WERI-Rb-1 (cell line): ENCODE measurements at regions not wholly inside any gene's neighbourhood (a gene's known extent, or its start where the extent isn't known, plus 50 kb on each side); places are given as distances from the start of the nearest gene placed in this dataset.

Source experiments
- DNase-seq: peaks from one replicate; pipeline ENCODE4 v3.0.0-alpha.2; 2020
- H3K27ac ChIP-seq: fragments of 250-450 bp; sonication (Bioruptor Pico); 2 replicates; pipeline ENCODE4 v1.5.1; 2020; ENCODE audit warnings: mild to moderate bottlenecking, moderate library complexity
- H3K27me3 ChIP-seq: fragments of 250-450 bp; sonication (Bioruptor Pico); 2 replicates; pipeline ENCODE4 v1.5.1; 2021; ENCODE audit warnings: mild to moderate bottlenecking, low read depth, moderate library complexity; ENCODE audit not compliant: insufficient read depth, severe bottlenecking
- H3K36me3 ChIP-seq: fragments of 250-450 bp; sonication (Bioruptor Pico); 2 replicates; pipeline ENCODE4 v1.5.1; 2020; ENCODE audit warnings: mild to moderate bottlenecking, moderate library complexity
- H3K4me3 ChIP-seq: 2 replicates; pipeline ENCODE4 v1.5.1; 2011; ENCODE audit warnings: low read depth, mild to moderate bottlenecking, control low read depth, low read length
- H3K9me3 ChIP-seq: fragments of 250-450 bp; sonication (Bioruptor Pico); 2 replicates; pipeline ENCODE4 v1.5.1; 2021; ENCODE audit warnings: mild to moderate bottlenecking, moderate library complexity; ENCODE audit not compliant: severe bottlenecking
- CTCF ChIP-seq: IDR thresholded peaks from 2 replicates; pipeline ENCODE4 v1.5.1; 2011; ENCODE audit warnings: low read depth, mild to moderate bottlenecking, control low read depth, inconsistent platforms, low read length

- H3K36me3 ChIP-seq = no peaks in the 10 kb centered on the region
- no peaks in the 10 kb centered on the region for H3K9me3 ChIP-seq
- DNase-seq = no peak
- H3K4me3 ChIP-seq = no peak overlapping the region
- no peak for TF ChIP-seq CTCF
- H3K27me3 ChIP-seq = no peaks in the 10 kb centered on the region
- no peak overlapping the region for H3K27ac ChIP-seq
These were observed 358.0 kb downstream of the ATP23 start for GRCh38 chr12:58299371-58299770.

GRCh38 chr12:58301038-58301729, 359.8 kb downstream of the ATP23 start:
- Histone ChIP-seq H3K27me3 (no peaks in the 10 kb centered on the region), H3K9me3 (no peaks in the 10 kb centered on the region), H3K27ac (no peak overlapping the region), H3K4me3 (no peak overlapping the region), H3K36me3 (no peaks in the 10 kb centered on the region)
- no peak for DNase-seq
- no peak for TF ChIP-seq CTCF

GRCh38 chr12:58301730-58302122, 360.4 kb downstream of the ATP23 start:
- H3K27me3 ChIP-seq = no peaks in the 10 kb centered on the region
- no peak overlapping the region for H3K27ac ChIP-seq
- H3K9me3 ChIP-seq = peaks cover under 1% of the 10 kb centered on the region
- no peak overlapping the region for H3K4me3 ChIP-seq
- DNase-seq = no peak
- no peak for TF ChIP-seq CTCF
- H3K36me3 ChIP-seq = no peaks in the 10 kb centered on the region

GRCh38 chr12:58302487-58303011, 361.2 kb downstream of the ATP23 start:
- Histone ChIP-seq H3K27me3 (no peaks in the 10 kb centered on the region), H3K36me3 (no peaks in the 10 kb centered on the region), H3K9me3 (peaks cover 6% of the 10 kb centered on the region), H3K4me3 (no peak overlapping the region), H3K27ac (peak overlapping the region; percentile 53)
- DNase-seq = peak; percentile 78
- TF ChIP-seq CTCF = no peak

GRCh38 chr12:58306266-58307000, 365.1 kb downstream of the ATP23 start:
- Histone ChIP-seq H3K27ac (no peak overlapping the region), H3K36me3 (no peaks in the 10 kb centered on the region), H3K27me3 (no peaks in the 10 kb centered on the region), H3K9me3 (peaks cover 6% of the 10 kb centered on the region), H3K4me3 (no peak overlapping the region)
- no peak for DNase-seq
- TF ChIP-seq CTCF = no peak
